Central memory CD8-positive, alpha-beta T cell (primary cell): ENCODE measurements at regions not wholly inside any gene's neighbourhood (a gene's known extent, or its start where the extent isn't known, plus 50 kb on each side); places are given as distances from the start of the nearest gene placed in this dataset.
"Not testable (repeated sequence)": the region's sequence is repeated elsewhere in the genome, so short reads cannot be mapped to it uniquely, and the experiment has no call there.

Source experiments
- ATAC-seq: fragments of 150-1000 bp; cut with Tn5 transposase; replicated peaks from 2 replicates; pipeline ENCODE4 v1.10.0; 2022; ENCODE audit warnings: mild to moderate bottlenecking, moderate FRiP score, moderate number of reproducible peaks; ENCODE audit not compliant: poor library complexity, severe bottlenecking; ENCODE audit errors: extremely low read depth
- DNase-seq, 2 donors: peaks; one replicate each; pipeline ENCODE4 v3.0.0; 2021; ENCODE audit warnings: low spot score in 2 of 2
- H3K27ac Mint-ChIP-seq: one replicate; pipeline ENCODE4 v1.8.0; 2022; ENCODE audit warnings: low read depth, mild to moderate bottlenecking, moderate library complexity, mixed read lengths
- H3K27me3 Mint-ChIP-seq: one replicate; pipeline ENCODE4 v1.8.0; 2022; ENCODE audit warnings: mixed read lengths
- H3K36me3 Mint-ChIP-seq: one replicate; pipeline ENCODE4 v1.8.0; 2022; ENCODE audit warnings: mild to moderate bottlenecking, moderate library complexity, mixed read lengths; ENCODE audit not compliant: insufficient read depth
- H3K4me1 Mint-ChIP-seq: one replicate; pipeline ENCODE4 v1.8.0; 2022; ENCODE audit warnings: mixed read lengths
- H3K4me3 Mint-ChIP-seq: one replicate; pipeline ENCODE4 v1.8.0; 2022; ENCODE audit warnings: mild to moderate bottlenecking, moderate library complexity, mixed read lengths
- H3K9me3 Mint-ChIP-seq: one replicate; pipeline ENCODE4 v1.8.0; 2022; ENCODE audit warnings: mixed read lengths

DNA sequence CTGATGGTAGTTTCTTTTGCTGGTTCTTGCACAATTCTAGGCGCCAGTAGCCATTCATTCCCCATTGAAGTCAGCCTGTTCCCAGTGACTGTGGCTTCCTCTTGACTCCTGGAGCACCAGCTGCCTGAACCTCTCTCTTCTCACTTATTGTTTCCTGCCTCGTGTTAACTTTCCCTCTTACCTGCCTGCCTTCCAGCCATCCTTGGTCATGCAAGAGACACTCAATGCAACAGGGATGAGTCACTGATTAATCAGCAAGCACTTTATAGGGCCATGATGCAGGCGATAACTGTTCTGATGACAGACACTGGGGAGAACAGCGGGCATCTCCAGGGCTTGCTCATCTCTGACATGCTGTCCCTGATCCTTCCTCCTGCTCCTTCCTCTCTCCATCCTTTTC is 122.0 kb downstream of the PLCE1 start:
- H3K4me3 Mint-ChIP-seq, result no peak overlapping the region
- H3K27ac Mint-ChIP-seq, result no peak overlapping the region
- peaks cover 10% of the 10 kb centered on the region for H3K9me3 Mint-ChIP-seq
- no peaks in the 10 kb centered on the region for H3K36me3 Mint-ChIP-seq
- DNase-seq (no peak), ATAC-seq (no peak)
- no peaks in the 10 kb centered on the region for H3K27me3 Mint-ChIP-seq
- H3K4me1 Mint-ChIP-seq, result no peaks in the 10 kb centered on the region

DNA sequence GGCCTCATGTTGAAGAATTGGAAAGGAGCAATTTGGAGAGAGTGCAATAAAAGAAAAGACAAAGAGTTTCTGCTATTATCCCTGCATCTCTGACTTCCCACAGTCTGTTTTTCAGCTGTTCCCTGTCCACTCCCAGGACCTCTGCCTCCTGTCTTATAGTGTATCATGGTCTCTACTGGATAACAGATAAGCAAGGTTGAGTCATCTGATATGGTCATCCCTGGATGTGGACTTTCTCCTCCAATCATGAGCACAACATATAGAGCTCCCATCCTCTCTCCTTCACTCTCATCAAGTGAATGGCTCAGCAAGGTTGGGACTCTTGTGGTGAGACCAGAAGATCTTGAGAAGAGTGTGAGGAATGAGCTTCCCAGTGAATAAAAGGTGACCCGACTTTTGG is 123.1 kb downstream of the PLCE1 start:
- DNase-seq, result no peak
- H3K27me3 Mint-ChIP-seq, result no peaks in the 10 kb centered on the region
- no peaks in the 10 kb centered on the region for H3K36me3 Mint-ChIP-seq
- no peaks in the 10 kb centered on the region for H3K4me1 Mint-ChIP-seq
- no peak overlapping the region for H3K4me3 Mint-ChIP-seq
- ATAC-seq, result no peak
- no peak overlapping the region for H3K27ac Mint-ChIP-seq
- H3K9me3 Mint-ChIP-seq, result peaks cover 10% of the 10 kb centered on the region

DNA sequence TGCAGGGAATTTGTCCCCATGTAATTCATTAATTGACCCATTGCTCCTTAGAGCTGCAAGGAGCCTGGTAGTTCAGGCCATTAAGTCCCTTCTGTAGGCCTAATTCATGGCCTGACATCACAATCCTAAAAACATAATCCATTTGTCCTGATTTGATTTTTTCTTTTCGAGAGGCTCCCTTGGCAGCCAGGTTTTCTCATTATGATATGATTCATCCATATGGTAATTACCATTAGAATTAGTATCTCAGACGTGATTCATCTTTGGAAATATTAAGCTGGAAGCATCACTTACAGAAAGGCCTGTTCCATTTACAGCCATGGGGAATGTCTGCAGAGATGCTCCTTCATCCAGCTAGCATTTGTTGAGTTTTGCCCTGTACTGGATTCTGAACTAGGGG is 128.5 kb downstream of the PLCE1 start:
- Mint-ChIP-seq H3K4me1 (no peaks in the 10 kb centered on the region), H3K36me3 (no peaks in the 10 kb centered on the region), H3K4me3 (no peak overlapping the region), H3K27me3 (no peaks in the 10 kb centered on the region), H3K27ac (no peak overlapping the region), H3K9me3 (peaks cover 5% of the 10 kb centered on the region)
- ATAC-seq (no peak), DNase-seq (no peak)

DNA sequence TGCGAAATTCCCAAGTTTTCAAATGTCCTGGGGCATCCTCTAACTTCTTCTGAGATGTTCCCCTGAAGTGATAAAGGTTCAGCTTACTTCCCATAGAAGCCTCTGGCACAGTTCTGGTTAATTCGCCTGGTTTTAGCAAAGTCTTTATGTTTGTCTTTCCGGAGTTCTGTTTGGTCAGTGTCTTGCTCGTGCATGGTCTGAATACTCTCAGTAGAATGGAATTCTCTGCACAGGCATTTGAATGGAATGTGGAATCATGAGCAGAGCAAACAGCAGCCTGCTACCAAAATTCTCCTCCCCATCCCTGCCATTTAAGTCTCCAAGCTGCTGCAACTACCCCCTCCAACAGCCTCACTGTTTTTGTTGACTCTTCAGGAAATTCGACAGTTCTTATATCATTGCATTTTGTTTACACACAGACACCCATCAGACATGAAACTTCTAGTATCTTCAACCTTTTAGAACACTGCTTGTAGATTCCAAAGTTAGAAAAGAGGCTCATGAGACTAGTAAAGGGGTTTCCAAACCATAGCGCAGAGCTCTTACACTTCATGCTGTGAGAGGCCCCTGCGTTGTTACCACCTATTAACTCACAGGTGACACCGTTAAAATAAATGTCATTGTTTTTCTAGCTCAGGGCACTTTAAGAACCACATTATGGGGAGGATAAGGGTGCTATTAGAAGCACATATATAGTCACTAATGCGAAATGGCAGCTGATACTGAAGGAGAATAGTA is 129.7 kb downstream of the PLCE1 start:
- Mint-ChIP-seq H3K27ac (no peak overlapping the region), H3K4me1 (no peaks in the 10 kb centered on the region), H3K27me3 (no peaks in the 10 kb centered on the region), H3K9me3 (peaks cover 3% of the 10 kb centered on the region), H3K36me3 (no peaks in the 10 kb centered on the region), H3K4me3 (no peak overlapping the region)
- ATAC-seq (no peak), DNase-seq (no peak)

GRCh38 chr10:94124147-94124546 is 130.4 kb downstream of the PLCE1 start:
- H3K4me3 Mint-ChIP-seq, H3K36me3 Mint-ChIP-seq, DNase-seq, H3K4me1 Mint-ChIP-seq, ATAC-seq, H3K9me3 Mint-ChIP-seq, H3K27me3 Mint-ChIP-seq, H3K27ac Mint-ChIP-seq: not testable (repeated sequence)

- H3K9me3 Mint-ChIP-seq, H3K27me3 Mint-ChIP-seq, H3K36me3 Mint-ChIP-seq, H3K4me3 Mint-ChIP-seq, ATAC-seq, H3K27ac Mint-ChIP-seq, DNase-seq, H3K4me1 Mint-ChIP-seq: not testable (repeated sequence)
Measured at GRCh38 chr10:94125268-94125667, 131.5 kb downstream of the PLCE1 start.

DNA sequence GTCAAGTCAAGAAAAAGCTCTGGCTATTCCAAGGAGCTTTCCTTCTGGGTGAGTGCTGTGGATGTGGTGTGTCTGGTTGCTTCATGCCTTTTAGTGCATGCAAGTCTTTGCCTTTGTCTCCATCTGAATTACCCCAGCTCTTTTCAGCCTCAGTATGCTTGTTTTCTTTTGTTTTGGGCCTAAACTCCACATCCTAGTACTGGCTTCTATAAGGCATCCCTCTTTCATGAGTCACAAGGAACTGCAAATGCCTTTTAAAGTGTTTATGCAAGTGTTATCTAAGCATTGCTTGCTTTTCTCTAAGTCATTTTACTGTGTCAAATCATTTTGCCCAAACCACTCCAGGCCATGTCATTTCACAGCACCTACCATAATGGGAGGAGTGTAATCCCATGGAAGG is 132.1 kb downstream of the PLCE1 start:
- Mint-ChIP-seq H3K4me3 (no peak overlapping the region), H3K27ac (no peak overlapping the region), H3K27me3 (peaks cover 8% of the 10 kb centered on the region), H3K9me3 (no peaks in the 10 kb centered on the region), H3K36me3 (no peaks in the 10 kb centered on the region), H3K4me1 (no peaks in the 10 kb centered on the region)
- no peak for ATAC-seq
- no peak for DNase-seq

DNA sequence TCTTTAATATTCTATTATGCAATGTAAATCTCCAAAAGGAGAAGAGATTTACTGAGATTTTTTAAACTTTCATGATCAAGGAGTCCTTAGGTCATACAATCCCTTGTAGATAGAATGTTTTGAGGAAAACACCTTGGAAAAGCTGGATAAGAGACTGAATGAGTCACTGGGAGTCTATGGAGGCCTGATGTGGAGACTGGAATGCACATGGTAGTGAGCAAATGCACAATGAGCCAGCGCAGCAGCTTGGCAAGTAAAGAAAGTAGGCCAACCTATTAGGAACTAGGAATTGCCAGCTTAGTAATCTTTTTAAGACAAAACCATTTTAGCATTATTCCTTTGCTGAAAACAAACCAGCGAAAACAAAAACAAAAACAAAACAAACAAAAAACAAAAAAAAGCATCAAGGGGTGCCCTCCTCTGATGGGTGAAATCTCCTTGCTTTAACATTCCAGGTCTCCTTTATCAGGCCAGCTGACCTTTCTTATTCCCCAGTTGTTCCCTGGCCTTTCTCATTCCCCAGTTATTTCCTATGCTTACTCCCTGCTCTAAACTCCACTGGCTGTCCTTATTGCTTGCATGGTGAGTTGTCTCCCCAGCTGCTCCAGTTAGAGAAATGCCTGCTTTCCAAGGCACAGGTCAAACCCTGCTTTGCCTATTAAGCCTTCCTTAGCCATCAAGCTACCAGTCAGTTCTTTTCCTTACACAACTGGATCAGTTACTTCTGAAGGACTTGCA is 135.8 kb downstream of the PLCE1 start:
- Mint-ChIP-seq H3K27me3 (peaks cover 8% of the 10 kb centered on the region), H3K4me3 (no peak overlapping the region), H3K9me3 (no peaks in the 10 kb centered on the region), H3K36me3 (no peaks in the 10 kb centered on the region), H3K4me1 (no peaks in the 10 kb centered on the region), H3K27ac (no peak overlapping the region)
- no peak for ATAC-seq
- no peak for DNase-seq

DNA sequence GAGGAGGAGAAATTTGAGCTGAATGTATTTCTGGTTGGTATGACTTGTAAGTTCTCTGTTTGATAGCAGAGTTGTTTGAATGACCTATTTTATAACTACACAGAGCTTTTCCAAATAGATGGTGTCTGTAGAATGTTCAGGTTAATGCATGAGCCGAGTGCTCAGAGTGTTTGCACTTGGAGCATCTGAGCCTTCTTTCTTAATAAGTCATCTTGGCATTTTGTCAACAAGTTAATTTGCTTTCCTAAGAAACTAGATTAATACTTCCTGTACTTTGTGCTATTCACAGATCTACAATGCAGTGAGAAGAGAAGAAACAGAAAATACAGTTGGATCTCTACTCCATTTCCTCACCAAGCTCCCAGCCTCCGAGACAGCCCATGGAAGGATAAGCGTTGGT is 138.2 kb downstream of the PLCE1 start:
- H3K9me3 Mint-ChIP-seq, result no peaks in the 10 kb centered on the region
- no peak for DNase-seq
- H3K36me3 Mint-ChIP-seq, result no peaks in the 10 kb centered on the region
- no peak for ATAC-seq
- no peak overlapping the region for H3K27ac Mint-ChIP-seq
- H3K4me3 Mint-ChIP-seq, result no peak overlapping the region
- peaks cover 8% of the 10 kb centered on the region for H3K27me3 Mint-ChIP-seq
- H3K4me1 Mint-ChIP-seq, result no peaks in the 10 kb centered on the region

DNA sequence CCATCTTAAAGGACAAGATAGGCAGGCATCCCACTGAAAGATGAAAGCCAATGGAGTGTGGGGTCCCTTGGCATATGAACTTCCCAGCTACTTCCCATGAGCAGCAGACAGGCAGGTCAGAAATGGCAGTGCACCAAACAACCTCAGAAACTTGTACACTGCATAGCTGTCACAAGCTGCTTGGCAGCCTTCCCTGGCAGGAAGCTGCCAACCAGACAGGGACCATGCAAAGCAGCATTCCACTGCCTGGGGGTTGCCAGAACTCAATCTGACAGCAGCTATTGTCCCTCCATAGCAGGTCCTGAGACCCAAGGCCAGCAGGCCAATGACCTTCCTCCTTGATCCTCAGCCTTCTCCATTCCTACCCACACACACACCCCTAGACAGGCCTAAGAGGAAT is 139.5 kb downstream of the PLCE1 start:
- DNase-seq, result no peak
- Mint-ChIP-seq H3K36me3 (no peaks in the 10 kb centered on the region), H3K27me3 (peaks cover 8% of the 10 kb centered on the region), H3K9me3 (no peaks in the 10 kb centered on the region), H3K4me3 (no peak overlapping the region), H3K4me1 (no peaks in the 10 kb centered on the region), H3K27ac (no peak overlapping the region)
- no peak for ATAC-seq

GRCh38 chr10:94137747-94138146 is 144.0 kb downstream of the PLCE1 start:
- no peaks in the 10 kb centered on the region for H3K27me3 Mint-ChIP-seq
- DNase-seq (no peak), ATAC-seq (no peak)
- H3K4me1 Mint-ChIP-seq, result no peaks in the 10 kb centered on the region
- H3K9me3 Mint-ChIP-seq, result no peaks in the 10 kb centered on the region
- H3K36me3 Mint-ChIP-seq, result no peaks in the 10 kb centered on the region
- H3K27ac Mint-ChIP-seq, result no peak overlapping the region
- no peak overlapping the region for H3K4me3 Mint-ChIP-seq

GRCh38 chr10:94138391-94138790 is 144.7 kb downstream of the PLCE1 start:
- H3K36me3 Mint-ChIP-seq, result no peaks in the 10 kb centered on the region
- no peak overlapping the region for H3K4me3 Mint-ChIP-seq
- no peaks in the 10 kb centered on the region for H3K27me3 Mint-ChIP-seq
- no peaks in the 10 kb centered on the region for H3K9me3 Mint-ChIP-seq
- ATAC-seq (no peak), DNase-seq (no peak)
- no peak overlapping the region for H3K27ac Mint-ChIP-seq
- H3K4me1 Mint-ChIP-seq, result no peaks in the 10 kb centered on the region

- Mint-ChIP-seq H3K4me3 (no peak overlapping the region), H3K9me3 (no peaks in the 10 kb centered on the region), H3K4me1 (no peaks in the 10 kb centered on the region), H3K36me3 (no peaks in the 10 kb centered on the region), H3K27me3 (no peaks in the 10 kb centered on the region), H3K27ac (no peak overlapping the region)
- ATAC-seq, result no peak
- DNase-seq, result no peak
Measured at GRCh38 chr10:94143261-94143660, 149.5 kb downstream of the PLCE1 start.
